ENCODE measurements at regions not wholly inside any gene's neighbourhood (a gene's known extent, or its start where the extent isn't known, plus 50 kb on each side); places are given as distances from the start of the nearest gene placed in this dataset.
"Not testable (repeated sequence)": the region's sequence is repeated elsewhere in the genome, so short reads cannot be mapped to it uniquely, and the experiment has no call there.

DNA sequence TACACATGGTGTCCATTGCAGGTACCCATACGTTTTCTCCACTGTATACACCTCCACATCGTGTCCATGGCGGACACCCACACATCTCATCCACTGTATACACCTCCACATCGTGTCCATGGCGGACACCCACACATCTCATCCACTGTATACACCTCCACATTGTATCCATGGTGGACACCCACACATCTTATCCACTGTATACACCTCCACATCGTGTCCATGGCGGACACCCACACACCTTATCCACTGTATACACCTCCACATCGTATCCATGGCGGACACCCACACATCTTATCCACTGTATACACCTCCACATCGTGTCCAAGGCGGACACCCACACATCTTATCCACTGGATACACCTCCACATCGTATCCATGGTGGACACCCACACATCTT lies 50.4 kb upstream of the TTC34 start:
- not testable (repeated sequence) for DNase-seq (ENCODE audit: low read depth)

DNA sequence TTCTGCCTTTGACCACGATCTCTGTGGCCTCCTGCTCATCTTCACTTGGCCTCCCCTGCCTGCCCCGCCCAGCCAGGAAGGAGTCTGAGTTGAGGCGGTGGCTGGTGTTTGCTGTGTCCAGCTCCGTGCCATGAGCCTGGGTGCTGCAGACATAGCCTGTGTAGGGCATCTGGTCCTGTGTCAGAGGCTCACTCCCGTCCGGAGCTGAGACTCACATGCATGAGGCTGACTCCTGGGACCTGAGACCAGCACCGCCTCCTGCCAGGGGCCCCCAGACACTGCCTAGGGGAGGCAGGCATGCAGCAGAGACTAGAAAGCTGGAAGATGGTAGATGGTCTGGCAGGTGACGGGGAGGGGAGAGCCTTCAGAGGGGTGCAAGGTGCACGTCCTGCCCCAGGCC lies 52.2 kb upstream of the TTC34 start:
- DNase-seq (ENCODE audit: low read depth), result no peak

DNA sequence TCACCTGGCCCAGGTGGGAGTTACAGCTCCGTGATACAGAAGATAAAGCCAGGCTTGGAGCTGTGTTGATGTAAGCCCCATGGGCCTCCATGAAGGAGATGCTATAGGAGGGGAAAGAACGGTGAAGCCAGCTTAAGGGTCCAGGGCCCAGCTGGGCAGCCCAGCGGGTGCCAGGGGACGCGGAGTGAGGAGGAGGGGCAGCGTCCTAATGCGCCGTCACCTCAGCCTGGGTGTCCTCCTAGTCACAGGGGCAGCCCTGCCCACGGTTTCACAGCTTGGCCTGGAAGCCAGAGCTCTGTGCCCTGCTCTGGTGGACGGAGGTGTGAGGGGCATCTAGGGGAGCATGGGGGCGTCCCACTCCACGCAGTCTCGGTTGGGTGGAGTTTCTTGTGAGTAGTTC lies 52.7 kb upstream of the TTC34 start:
- no peak for DNase-seq (ENCODE audit: low read depth)

DNA sequence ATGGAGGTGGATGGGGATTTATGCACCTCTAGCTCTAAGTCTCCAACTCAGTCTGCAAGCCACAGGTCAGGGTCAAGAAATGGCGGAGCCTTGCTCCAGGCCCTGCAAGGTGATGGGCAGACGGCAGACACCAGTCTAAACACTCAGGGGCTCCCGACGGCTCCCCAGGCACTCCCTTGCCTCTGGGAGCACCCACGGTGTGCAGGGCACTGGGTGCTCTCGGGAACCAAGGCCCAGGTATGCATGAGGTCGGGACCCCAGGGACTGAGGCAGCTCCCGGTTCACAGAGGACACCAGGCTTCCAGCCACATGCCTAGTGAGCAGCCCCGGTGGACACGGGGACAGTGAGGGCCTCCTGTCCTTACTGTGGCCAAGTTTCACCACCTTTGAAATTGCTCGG lies 53.1 kb upstream of the TTC34 start:
- DNase-seq (ENCODE audit: low read depth), result no peak

DNA sequence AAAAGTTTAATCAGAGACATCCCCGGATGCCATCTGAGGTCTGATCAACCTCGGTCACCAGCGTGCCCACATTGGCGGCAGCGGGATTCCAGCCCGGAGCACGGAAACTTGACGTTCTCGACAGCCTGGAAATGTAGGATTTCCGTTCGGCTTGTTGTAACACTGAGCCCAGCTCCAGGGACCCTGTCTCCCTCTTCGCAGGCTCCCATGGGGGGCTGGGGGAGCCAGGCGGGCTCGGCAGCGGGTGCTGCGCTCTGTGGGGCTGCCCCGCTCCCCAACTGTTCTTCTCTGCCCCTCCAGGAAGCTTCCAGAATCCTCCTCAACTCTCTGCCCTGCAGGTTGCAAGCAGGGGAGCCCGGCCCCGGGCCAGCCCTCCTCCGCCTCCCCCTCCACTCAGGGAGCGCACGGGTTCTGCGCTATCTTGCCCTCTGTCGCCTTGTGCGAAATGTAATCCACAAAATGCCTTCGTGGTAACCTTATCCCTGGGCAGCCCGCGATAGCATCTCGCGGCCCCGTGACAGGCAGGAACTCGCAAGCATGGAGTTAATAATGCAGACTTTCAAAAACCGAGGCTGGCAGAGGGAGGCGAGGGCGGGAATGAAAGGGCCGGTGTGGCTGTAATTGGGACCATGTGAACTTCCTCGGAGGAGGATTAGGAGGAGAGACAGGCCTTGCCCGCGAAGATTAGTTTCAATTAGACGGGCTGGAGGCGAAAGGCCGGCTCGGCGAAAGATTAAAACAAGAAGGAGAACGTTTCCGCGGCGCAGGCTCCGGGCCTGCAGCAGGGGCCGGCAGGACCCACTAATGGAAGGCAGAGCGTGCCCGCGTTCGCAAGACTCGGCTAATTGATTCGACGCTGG lies 53.9 kb upstream of the TTC34 start:
- no peak for DNase-seq (ENCODE audit: low read depth)

DNA sequence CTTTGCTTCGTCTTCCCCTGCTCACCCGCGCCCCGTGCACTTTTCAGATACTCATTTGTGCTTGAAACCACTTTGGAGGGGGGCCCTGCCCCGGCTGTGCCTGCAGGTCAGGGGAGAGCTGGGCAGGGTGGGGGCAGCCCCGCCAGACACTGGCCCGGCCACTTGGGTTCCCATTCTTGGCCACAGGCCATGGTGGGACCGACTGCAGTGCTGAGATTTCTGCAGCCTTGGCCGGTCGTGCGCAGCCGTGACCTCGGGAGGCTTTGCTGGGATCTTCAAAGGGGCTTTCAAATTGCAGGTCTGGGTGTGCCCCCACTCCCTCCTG lies 54.5 kb upstream of the TTC34 start:
- DNase-seq (ENCODE audit: low read depth), result no peak

DNA sequence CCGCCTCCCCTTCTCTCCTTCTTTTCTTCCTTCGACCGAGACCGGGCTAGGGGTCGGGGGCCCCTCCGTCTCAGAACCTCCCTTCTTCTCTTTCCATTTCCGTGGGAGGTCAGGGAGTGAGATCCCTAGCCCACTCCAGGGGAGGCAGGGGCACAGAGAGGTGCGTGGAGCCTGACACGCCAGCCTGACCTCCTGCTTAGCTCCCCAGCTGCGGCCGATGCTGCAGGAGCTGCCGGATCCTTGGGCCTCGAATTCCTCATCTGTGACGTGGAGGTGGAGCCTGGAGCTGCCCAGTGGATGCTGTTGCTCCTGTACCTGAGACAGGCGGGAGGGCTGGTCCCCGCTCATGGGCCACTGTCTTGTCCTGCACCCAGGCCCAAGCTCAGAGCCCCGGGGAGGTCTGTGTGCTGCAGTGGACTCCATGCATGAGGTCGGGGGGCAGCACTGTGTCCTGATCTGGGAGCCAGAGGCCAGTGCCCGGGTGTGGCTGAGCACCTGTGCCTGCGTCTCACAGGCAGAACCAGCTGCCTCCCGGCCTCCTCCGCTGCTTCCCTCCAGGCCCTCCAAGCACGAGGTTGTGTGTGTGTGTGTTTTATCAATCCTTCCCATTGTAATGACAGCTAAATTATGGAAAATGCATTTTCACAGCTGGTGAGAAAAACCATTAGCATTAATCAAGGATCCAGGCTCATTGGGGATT lies 55.3 kb upstream of the TTC34 start:
- DNase-seq (ENCODE audit: low read depth), result no peak

DNA sequence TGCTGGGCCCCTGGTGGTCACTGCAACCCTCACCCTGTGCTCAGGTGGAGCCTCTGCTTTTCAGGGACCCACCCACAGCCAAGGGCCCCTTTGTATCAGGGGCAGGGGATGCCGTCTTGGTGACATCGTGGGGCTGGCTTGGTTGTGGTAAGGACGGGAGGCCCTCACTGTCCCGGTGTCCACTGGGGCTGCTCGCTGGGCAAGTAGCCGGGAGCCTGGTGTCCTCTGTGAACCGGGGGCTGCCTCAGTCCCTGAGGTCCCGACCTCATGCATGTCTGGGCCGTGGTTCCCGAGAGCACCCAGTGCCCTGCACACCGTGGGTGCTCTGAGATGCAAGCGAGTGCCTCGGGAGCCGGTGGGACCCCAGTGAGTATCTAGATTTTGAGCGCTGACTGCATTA lies 56.0 kb upstream of the TTC34 start:
- no peak for DNase-seq (ENCODE audit: low read depth)

- no peak for DNase-seq (ENCODE audit: low read depth)
These were observed 57.2 kb upstream of the TTC34 start for GRCh38 chr1:2858676-2859075.

- DNase-seq (ENCODE audit: low read depth), result no peak
These were observed 57.9 kb upstream of the TTC34 start for GRCh38 chr1:2859219-2859880.

DNA sequence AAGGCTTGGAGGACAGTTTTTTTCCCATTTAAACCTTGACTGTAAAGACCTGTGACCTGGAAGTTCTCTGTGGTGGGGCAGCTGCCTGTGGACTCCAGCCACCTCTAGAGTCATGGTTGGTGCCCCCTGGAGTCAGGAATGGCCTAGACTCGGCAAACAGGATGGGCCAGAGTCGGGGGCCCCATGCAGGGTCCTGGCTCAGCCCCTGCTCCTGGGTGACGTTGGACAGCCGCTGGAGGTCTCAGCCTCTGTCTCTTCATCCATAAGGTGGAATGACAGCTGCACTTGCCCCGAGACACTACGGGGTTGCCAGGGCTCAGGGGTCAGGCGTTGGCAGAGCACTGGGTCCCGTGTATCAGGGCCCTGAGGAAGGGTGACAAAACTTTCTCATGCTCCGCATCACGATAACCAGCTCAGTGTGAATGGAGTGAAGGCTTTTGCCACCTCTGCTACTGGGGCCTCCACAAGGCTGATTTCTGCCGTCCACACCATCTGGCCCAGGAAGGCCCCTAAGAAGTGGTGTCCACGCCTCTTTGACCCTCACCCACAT lies 58.5 kb upstream of the TTC34 start:
- DNase-seq (ENCODE audit: low read depth), result no peak

DNA sequence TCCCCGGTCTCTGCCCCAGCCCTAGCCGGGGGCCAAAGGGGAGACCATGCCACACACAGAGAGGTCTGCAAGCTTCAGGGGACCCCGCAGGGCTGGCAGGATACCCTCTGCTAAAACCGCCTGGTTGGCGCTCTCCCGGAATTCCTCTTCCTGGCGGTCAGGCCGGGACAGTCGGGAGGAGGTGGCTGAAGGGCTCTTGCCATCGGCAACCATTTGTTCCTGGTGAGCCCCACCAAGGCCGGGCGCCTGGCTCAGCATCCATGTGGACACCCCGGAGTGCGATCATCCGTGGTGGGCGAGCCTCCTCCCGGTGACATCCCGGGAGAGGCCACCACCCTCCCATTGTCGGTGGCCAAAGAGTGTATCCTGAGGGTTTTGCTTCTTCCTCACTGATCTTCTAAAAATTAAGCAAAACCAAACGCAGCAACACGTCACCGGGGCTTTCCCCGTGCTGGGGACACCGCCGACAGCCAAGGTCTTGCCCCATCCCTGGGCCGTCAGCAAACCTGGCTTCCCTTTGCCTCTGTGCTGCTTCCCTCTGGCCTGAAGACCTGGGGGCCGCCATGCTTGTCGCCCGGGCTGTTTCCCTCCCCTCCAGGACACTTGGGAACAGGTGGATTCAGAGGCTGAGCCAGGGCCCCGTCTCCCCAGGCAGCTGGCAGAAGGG lies 59.1 kb upstream of the TTC34 start:
- no peak for DNase-seq (ENCODE audit: low read depth)

GRCh38 chr1:2861143-2861987 lies 59.9 kb upstream of the TTC34 start:
- no peak for DNase-seq (ENCODE audit: low read depth)

- no peak for DNase-seq (ENCODE audit: low read depth)
These were observed 60.7 kb upstream of the TTC34 start for GRCh38 chr1:2861988-2862813.

GRCh38 chr1:2862814-2863647 lies 61.5 kb upstream of the TTC34 start:
- no peak for DNase-seq (ENCODE audit: low read depth)

DNA sequence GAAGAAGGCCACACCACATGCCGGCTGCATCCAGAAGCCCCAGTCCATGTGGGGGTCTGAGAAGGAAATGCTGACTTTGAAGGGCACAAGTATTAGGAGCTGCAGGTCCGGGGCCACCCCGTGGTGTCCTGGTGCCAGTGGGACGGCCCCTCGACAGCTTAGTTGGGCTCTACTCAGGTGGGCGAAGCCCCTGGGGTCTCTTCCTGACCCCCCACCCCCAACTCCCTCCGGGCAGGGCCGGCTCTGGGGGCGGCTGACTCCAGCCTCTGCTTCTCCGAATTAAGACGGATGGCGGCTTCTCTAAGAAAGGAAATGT lies 62.1 kb upstream of the TTC34 start:
- DNase-seq (ENCODE audit: low read depth), result no peak

- DNase-seq (ENCODE audit: low read depth), result no peak
These were observed 62.9 kb upstream of the TTC34 start for GRCh38 chr1:2864203-2864905.

DNA sequence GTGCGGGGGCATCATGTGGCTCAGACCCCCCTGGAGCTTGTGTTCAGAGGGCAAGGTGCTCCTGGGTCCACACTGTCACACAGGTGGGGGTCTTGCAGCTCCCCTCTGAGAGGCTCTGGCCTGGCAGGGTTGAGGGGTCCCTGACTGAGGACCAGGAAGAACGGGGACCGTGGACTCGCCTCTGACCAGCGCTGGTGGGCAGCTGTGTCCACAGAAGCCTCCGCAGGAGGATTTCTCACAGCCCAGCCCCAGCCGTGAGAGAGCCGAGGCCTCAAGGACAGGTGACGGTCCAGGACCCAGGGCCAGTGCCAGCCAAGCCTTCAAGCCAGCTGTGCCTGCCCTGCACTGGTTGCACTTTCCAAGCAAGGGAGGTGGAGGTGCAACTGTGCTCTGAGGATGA lies 63.5 kb upstream of the TTC34 start:
- DNase-seq (ENCODE audit: low read depth), result no peak
